ENCODE measurements at regions not wholly inside any gene's neighbourhood (a gene's known extent, or its start where the extent isn't known, plus 50 kb on each side); places are given as distances from the start of the nearest gene placed in this dataset.

GRCh38 chr15:77798151-77798835 lies 165.6 kb upstream of the LINGO1 start:
- Histone ChIP-seq H3K36me3 (ENCODE audit: control insufficient read depth, insufficient read depth, low read length) (no peaks in the 10 kb centered on the region), H3K9me3 (ENCODE audit: control insufficient read depth, low read length) (no peaks in the 10 kb centered on the region), H3K4me3 (ENCODE audit: extremely low read depth, insufficient read depth, low read length, poor library complexity, severe bottlenecking) (no peak overlapping the region), H3K4me1 (ENCODE audit: control insufficient read depth, insufficient read depth, low read length, poor library complexity, severe bottlenecking) (peaks cover 3% of the 10 kb centered on the region), H3K27ac (ENCODE audit: low read depth, low read length, severe bottlenecking) (no peak overlapping the region)
- WGBS, 2 experiments (ENCODE audit: insufficient coverage in 2 of 2), result 79 to 85% methylated on average over 9 to 11 of the region's 13 CpGs

- Histone ChIP-seq H3K9me3 (ENCODE audit: control insufficient read depth, low read length) (no peaks in the 10 kb centered on the region), H3K27ac (ENCODE audit: low read depth, low read length, severe bottlenecking) (no peak overlapping the region), H3K4me1 (ENCODE audit: control insufficient read depth, insufficient read depth, low read length, poor library complexity, severe bottlenecking) (peaks cover 3% of the 10 kb centered on the region), H3K4me3 (ENCODE audit: extremely low read depth, insufficient read depth, low read length, poor library complexity, severe bottlenecking) (no peak overlapping the region), H3K36me3 (ENCODE audit: control insufficient read depth, insufficient read depth, low read length) (no peaks in the 10 kb centered on the region)
- 81 to 88% methylated on average over 8 of the region's 8 CpGs for WGBS, 2 experiments (ENCODE audit: insufficient coverage in 2 of 2)
Measured at GRCh38 chr15:77797270-77797669, 164.6 kb upstream of the LINGO1 start.

- Histone ChIP-seq H3K36me3 (ENCODE audit: control insufficient read depth, insufficient read depth, low read length) (no peaks in the 10 kb centered on the region), H3K4me3 (ENCODE audit: extremely low read depth, insufficient read depth, low read length, poor library complexity, severe bottlenecking) (no peak overlapping the region), H3K4me1 (ENCODE audit: control insufficient read depth, insufficient read depth, low read length, poor library complexity, severe bottlenecking) (peaks cover 3% of the 10 kb centered on the region), H3K27ac (ENCODE audit: low read depth, low read length, severe bottlenecking) (no peak overlapping the region), H3K9me3 (ENCODE audit: control insufficient read depth, low read length) (no peaks in the 10 kb centered on the region)
- WGBS, 2 experiments (ENCODE audit: insufficient coverage in 2 of 2), result 86 to 92% methylated on average over 4 to 6 of the region's 11 CpGs
Measured at GRCh38 chr15:77796046-77796729, 163.5 kb upstream of the LINGO1 start.

GRCh38 chr15:77795446-77795845 lies 162.7 kb upstream of the LINGO1 start:
- WGBS, 2 experiments (ENCODE audit: insufficient coverage in 2 of 2), result 76 to 77% methylated on average over 6 to 8 of the region's 10 CpGs
- Histone ChIP-seq H3K9me3 (ENCODE audit: control insufficient read depth, low read length) (no peaks in the 10 kb centered on the region), H3K4me3 (ENCODE audit: extremely low read depth, insufficient read depth, low read length, poor library complexity, severe bottlenecking) (no peak overlapping the region), H3K4me1 (ENCODE audit: control insufficient read depth, insufficient read depth, low read length, poor library complexity, severe bottlenecking) (peaks cover 3% of the 10 kb centered on the region), H3K27ac (ENCODE audit: low read depth, low read length, severe bottlenecking) (no peak overlapping the region), H3K36me3 (ENCODE audit: control insufficient read depth, insufficient read depth, low read length) (no peaks in the 10 kb centered on the region)

GRCh38 chr15:77791941-77792340 lies 159.2 kb upstream of the LINGO1 start:
- no peaks in the 10 kb centered on the region for H3K4me1 ChIP-seq (ENCODE audit: control insufficient read depth, insufficient read depth, low read length, poor library complexity, severe bottlenecking)
- no peaks in the 10 kb centered on the region for H3K9me3 ChIP-seq (ENCODE audit: control insufficient read depth, low read length)
- H3K36me3 ChIP-seq (ENCODE audit: control insufficient read depth, insufficient read depth, low read length), result no peaks in the 10 kb centered on the region
- no peak overlapping the region for H3K27ac ChIP-seq (ENCODE audit: low read depth, low read length, severe bottlenecking)
- no peak overlapping the region for H3K4me3 ChIP-seq (ENCODE audit: extremely low read depth, insufficient read depth, low read length, poor library complexity, severe bottlenecking)
- WGBS, 2 experiments (ENCODE audit: insufficient coverage in 2 of 2), result 86 to 88% methylated on average over 5 to 9 of the region's 9 CpGs

- Histone ChIP-seq H3K27ac (ENCODE audit: low read depth, low read length, severe bottlenecking) (no peak overlapping the region), H3K9me3 (ENCODE audit: control insufficient read depth, low read length) (no peaks in the 10 kb centered on the region), H3K4me3 (ENCODE audit: extremely low read depth, insufficient read depth, low read length, poor library complexity, severe bottlenecking) (no peak overlapping the region), H3K4me1 (ENCODE audit: control insufficient read depth, insufficient read depth, low read length, poor library complexity, severe bottlenecking) (no peaks in the 10 kb centered on the region), H3K36me3 (ENCODE audit: control insufficient read depth, insufficient read depth, low read length) (no peaks in the 10 kb centered on the region)
- 59 to 71% methylated on average over 1 to 3 of the region's 3 CpGs for WGBS, 2 experiments (ENCODE audit: insufficient coverage in 2 of 2)
Measured at GRCh38 chr15:77790481-77790880, 157.8 kb upstream of the LINGO1 start.

GRCh38 chr15:77786956-77787355 lies 154.2 kb upstream of the LINGO1 start:
- H3K4me1 ChIP-seq (ENCODE audit: control insufficient read depth, insufficient read depth, low read length, poor library complexity, severe bottlenecking), result no peaks in the 10 kb centered on the region
- no peaks in the 10 kb centered on the region for H3K9me3 ChIP-seq (ENCODE audit: control insufficient read depth, low read length)
- no peak overlapping the region for H3K27ac ChIP-seq (ENCODE audit: low read depth, low read length, severe bottlenecking)
- H3K4me3 ChIP-seq (ENCODE audit: extremely low read depth, insufficient read depth, low read length, poor library complexity, severe bottlenecking), result no peak overlapping the region
- no peaks in the 10 kb centered on the region for H3K36me3 ChIP-seq (ENCODE audit: control insufficient read depth, insufficient read depth, low read length)
- 100% methylated on average over 1 to 2 of the region's 12 CpGs for WGBS, 2 experiments (ENCODE audit: insufficient coverage in 2 of 2)

DNA sequence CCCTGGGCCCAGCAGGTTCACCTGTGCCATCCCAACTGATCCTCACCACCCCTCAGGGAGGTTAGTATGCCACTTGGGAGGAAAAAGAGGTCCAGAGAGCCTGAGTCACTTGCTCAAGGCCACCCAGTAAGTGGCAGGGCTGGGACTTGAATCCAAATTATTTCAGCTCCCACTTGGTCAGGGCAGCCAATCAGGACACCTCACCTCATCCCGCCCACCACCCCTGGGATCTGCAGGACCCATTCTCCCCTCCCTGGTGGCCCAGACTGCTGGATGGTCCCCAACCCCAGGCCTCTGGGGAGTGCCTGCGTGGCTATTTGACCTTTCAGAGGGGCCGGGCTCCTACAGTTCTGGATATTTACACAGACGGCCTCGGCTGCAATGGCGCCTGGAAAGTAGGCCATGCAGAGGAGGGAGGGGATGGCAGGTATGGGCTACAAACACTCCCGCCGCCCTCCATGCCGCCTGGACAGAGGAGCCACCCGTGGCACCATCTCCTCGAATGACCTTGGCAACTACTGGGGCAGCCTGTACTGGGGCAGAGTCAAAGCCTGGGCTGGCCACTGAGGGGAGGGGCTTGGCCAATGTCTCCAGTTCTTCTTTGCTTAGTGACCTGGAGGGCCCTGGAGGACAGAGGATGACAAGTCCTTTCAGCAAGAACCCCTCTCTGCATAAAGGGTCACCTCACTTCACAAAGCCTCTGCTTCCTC lies 153.6 kb upstream of the LINGO1 start:
- Histone ChIP-seq H3K27ac (ENCODE audit: low read depth, low read length, severe bottlenecking) (no peak overlapping the region), H3K4me1 (ENCODE audit: control insufficient read depth, insufficient read depth, low read length, poor library complexity, severe bottlenecking) (no peaks in the 10 kb centered on the region), H3K36me3 (ENCODE audit: control insufficient read depth, insufficient read depth, low read length) (no peaks in the 10 kb centered on the region), H3K4me3 (ENCODE audit: extremely low read depth, insufficient read depth, low read length, poor library complexity, severe bottlenecking) (no peak overlapping the region), H3K9me3 (ENCODE audit: control insufficient read depth, low read length) (no peaks in the 10 kb centered on the region)
- 85 to 94% methylated on average over 6 to 11 of the region's 11 CpGs for WGBS, 2 experiments (ENCODE audit: insufficient coverage in 2 of 2)

DNA sequence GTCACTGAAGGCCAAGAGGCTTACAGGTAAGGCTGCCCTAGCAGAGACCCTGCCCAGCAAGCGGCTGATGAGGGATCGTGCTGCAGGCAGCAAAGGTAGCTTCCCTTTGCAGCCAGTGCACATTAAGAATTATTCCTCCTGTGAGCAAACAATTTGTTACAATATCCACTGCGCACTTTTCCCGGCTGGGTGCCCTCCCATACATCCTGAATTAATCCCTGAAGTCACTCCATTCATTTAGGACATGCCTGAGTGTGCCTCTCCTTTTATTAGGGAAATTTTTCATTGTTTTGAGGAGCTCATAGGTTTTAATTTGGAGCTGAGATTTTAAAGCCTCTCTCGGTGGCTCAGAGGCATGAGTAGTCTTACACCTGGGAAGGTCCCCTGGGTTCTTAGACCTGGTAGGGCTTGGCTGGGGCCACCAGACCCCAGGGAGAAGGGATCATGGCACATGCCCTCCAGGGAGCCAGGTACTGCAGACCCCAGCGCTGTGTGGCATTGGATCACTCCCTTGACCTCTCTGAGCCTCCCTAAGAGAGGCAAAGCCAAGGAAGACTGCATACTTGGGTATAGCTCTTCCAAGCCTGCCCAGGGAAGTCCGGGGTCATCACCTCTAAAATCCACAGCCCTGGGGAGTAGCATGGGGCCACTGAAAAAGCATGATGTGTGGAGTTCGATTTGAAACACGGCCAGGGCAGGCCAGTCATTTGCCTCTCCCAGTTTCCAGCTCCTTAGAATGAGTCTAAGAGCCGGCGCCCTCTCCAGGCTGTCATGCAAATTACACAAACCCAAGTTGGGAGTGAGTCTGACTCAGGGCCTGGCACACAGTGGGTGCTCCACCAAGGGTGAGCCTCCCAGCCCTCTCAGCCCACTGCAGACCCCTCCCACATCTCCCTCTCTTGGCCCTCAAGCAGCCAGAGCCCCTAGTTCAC lies 151.9 kb upstream of the LINGO1 start:
- Histone ChIP-seq H3K36me3 (ENCODE audit: control insufficient read depth, insufficient read depth, low read length) (no peaks in the 10 kb centered on the region), H3K9me3 (ENCODE audit: control insufficient read depth, low read length) (no peaks in the 10 kb centered on the region), H3K4me1 (ENCODE audit: control insufficient read depth, insufficient read depth, low read length, poor library complexity, severe bottlenecking) (no peaks in the 10 kb centered on the region), H3K4me3 (ENCODE audit: extremely low read depth, insufficient read depth, low read length, poor library complexity, severe bottlenecking) (no peak overlapping the region), H3K27ac (ENCODE audit: low read depth, low read length, severe bottlenecking) (no peak overlapping the region)
- WGBS, 2 experiments (ENCODE audit: insufficient coverage in 2 of 2), result 70 to 76% methylated on average over 5 to 10 of the region's 11 CpGs

- WGBS, 2 experiments (ENCODE audit: insufficient coverage in 2 of 2), result 86 to 91% methylated on average over 5 to 8 of the region's 10 CpGs
- Histone ChIP-seq H3K4me3 (ENCODE audit: extremely low read depth, insufficient read depth, low read length, poor library complexity, severe bottlenecking) (no peak overlapping the region), H3K36me3 (ENCODE audit: control insufficient read depth, insufficient read depth, low read length) (no peaks in the 10 kb centered on the region), H3K27ac (ENCODE audit: low read depth, low read length, severe bottlenecking) (no peak overlapping the region), H3K9me3 (ENCODE audit: control insufficient read depth, low read length) (no peaks in the 10 kb centered on the region), H3K4me1 (ENCODE audit: control insufficient read depth, insufficient read depth, low read length, poor library complexity, severe bottlenecking) (no peaks in the 10 kb centered on the region)
Measured at GRCh38 chr15:77783636-77784035, 150.9 kb upstream of the LINGO1 start.

Measured in mesodermal cell (in vitro differentiated cells).